SK-N-MC (cell line): ENCODE measurements at regions not wholly inside any gene's neighbourhood (a gene's known extent, or its start where the extent isn't known, plus 50 kb on each side); places are given as distances from the start of the nearest gene placed in this dataset.
"Not testable (repeated sequence)": the region's sequence is repeated elsewhere in the genome, so short reads cannot be mapped to it uniquely, and the experiment has no call there.

Source experiments
- EZH2 ChIP-seq: fragments of 200-600 bp; sonication (generic); IDR thresholded peaks from one replicate; pipeline ENCODE4 v1.6.1; 2017; ENCODE audit warnings: antibody characterized with exemption
- POLR2AphosphoS5 ChIP-seq: IDR thresholded peaks from 2 replicates; pipeline ENCODE4 v1.6.1; 2012; ENCODE audit warnings: mild to moderate bottlenecking, low read depth, low read length, borderline replicate concordance

GRCh38 chr13:100766570-100766969 is 92.0 kb upstream of the TMTC4 start:
- not testable (repeated sequence) for TF ChIP-seq POLR2AphosphoS5, EZH2
